Ishikawa (cell line): ENCODE measurements at regions not wholly inside any gene's neighbourhood (a gene's known extent, or its start where the extent isn't known, plus 50 kb on each side); places are given as distances from the start of the nearest gene placed in this dataset.

ENCODE experiments used
- CEBPB ChIP-seq: IDR thresholded peaks from 2 replicates; pipeline ENCODE4 v1.6.1; 2012
- EGR1 ChIP-seq: IDR thresholded peaks from 2 replicates; pipeline ENCODE4 v1.6.1; 2012
- EP300 ChIP-seq: IDR thresholded peaks from 2 replicates; pipeline ENCODE4 v1.6.1; 2012; ENCODE audit warnings: borderline replicate concordance
- RAD21 ChIP-seq: IDR thresholded peaks from 2 replicates; pipeline ENCODE4 v1.6.1; 2012; ENCODE audit warnings: low read depth
- TAF1 ChIP-seq: IDR thresholded peaks from 2 replicates; pipeline ENCODE4 v1.6.1; 2012; ENCODE audit warnings: low read depth, mild to moderate bottlenecking
- YY1 ChIP-seq: IDR thresholded peaks from 2 replicates; pipeline ENCODE4 v1.6.1; 2012; ENCODE audit warnings: low read depth
- TF ChIP-seq, protein P1 (sequence below): IDR thresholded peaks from 2 replicates; pipeline ENCODE4 v1.6.1; 2012

DNA sequence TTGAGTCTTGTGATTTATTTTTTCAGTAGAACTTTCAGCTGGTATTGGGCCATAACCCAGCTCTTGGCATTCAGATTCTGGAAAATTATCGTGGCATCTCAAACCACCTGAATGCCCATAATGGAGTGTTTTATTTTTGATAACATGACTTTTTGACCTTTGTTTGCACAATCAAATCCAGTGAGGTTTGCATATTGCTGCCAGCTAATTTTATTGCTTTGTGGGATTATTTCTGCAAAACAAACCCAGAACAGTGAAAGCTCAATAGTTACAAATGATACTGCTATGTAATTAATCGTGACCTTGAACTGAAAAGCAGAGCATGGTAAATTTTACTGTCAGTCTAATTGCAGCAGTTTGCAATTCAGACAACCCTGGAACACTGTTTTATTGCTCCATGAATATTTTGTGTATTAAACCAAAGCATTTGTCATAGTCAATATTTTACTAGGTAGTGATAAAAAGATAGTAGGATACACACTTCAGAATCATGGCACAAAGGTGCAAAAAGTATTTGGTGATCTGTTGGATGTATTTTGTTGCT, 255.2 kb upstream of the NAV3 start:
- TF ChIP-seq, protein P1, sequence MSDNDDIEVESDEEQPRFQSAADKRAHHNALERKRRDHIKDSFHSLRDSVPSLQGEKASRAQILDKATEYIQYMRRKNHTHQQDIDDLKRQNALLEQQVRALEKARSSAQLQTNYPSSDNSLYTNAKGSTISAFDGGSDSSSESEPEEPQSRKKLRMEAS = no peak
- TF ChIP-seq YY1 (no peak), EP300 (no peak), EGR1 (no peak), RAD21 (no peak), CEBPB (no peak), TAF1 (no peak)
